HCT116 (cell line): ENCODE measurements at regions not wholly inside any gene's neighbourhood (a gene's known extent, or its start where the extent isn't known, plus 50 kb on each side); places are given as distances from the start of the nearest gene placed in this dataset.

Experiments used
- ATAC-seq: fragments of 200-7000 bp; cut with Tn5 transposase; 2 replicates; pipeline ENCODE4 v1.9.1; 2020; ENCODE audit warnings: mild to moderate bottlenecking, moderate library complexity
- BruUV-seq: library from RNA; stranded (reverse); fragments of 400-500 nt; replicated peaks from 2 replicates; lab custom pipeline; 2021; lab: Mats Ljungman, UMichigan
- CTCF ChIA-PET: fragments of 300-600 bp; sonication (Branson Sonifier 250); formaldehyde crosslinking; loops from one replicate; lab custom pipeline; 2021; ENCODE audit warnings: antibody characterized with exemption; lab: Charles Lee
- POLR2A ChIA-PET: fragments of 300-600, 350-600 bp; sonication (Branson Sonifier 250); formaldehyde crosslinking; loops from one replicate; lab custom pipeline; 2021; ENCODE audit warnings: antibody characterized with exemption; lab: Charles Lee
- RAD21 ChIA-PET, 2 experiments: fragments of 300-600 bp; sonication (Branson Sonifier 250); formaldehyde crosslinking; loops; one replicate each; lab custom pipeline; 2023; ENCODE audit warnings: low total read pairs in 2 of 2; ENCODE audit not compliant: uncharacterized antibody in 2 of 2, unreplicated experiment in 2 of 2, low non-redundant PET in 1 of 2; lab: Charles Lee
- DNase-seq: peaks from one replicate; pipeline ENCODE4 v3.0.0-alpha.2; 2010; ENCODE audit warnings: low read depth, low spot score
- H2AFZ ChIP-seq: fragments of 200-600 bp; shearing (Covaris generic), sonication (generic); 2 replicates; pipeline ENCODE4 v1.6.1; 2017; ENCODE audit warnings: low read depth, mixed run types, mixed read lengths, antibody characterized with exemption, low read length; ENCODE audit not compliant: poor library complexity, severe bottlenecking
- H3K27ac ChIP-seq: 2 replicates; pipeline ENCODE4 v1.5.1; 2012; ENCODE audit warnings: low read depth, low read length
- H3K27me3 ChIP-seq: fragments of 200-600 bp; sonication (generic); 2 replicates; pipeline ENCODE4 v1.6.1; 2016; ENCODE audit warnings: mixed run types, low read length, mixed read lengths; ENCODE audit not compliant: insufficient read depth
- H3K36me3 ChIP-seq, 2 experiments: fragments of 200-500 bp in 1 of 2; fragments of 200-600 bp in 1 of 2; sonication (Bioruptor generic) in 1 of 2; sonication (generic) in 1 of 2; 2 replicates each; pipeline versions ENCODE4 v1.5.1 to v1.6.1; 2014 to 2016; ENCODE audit warnings: low read length in 2 of 2, inconsistent platforms in 1 of 2, mixed read lengths in 1 of 2, mixed run types in 1 of 2; ENCODE audit not compliant: insufficient read depth in 2 of 2, control insufficient read depth in 1 of 2
- H3K4me1 ChIP-seq, 2 experiments: fragments of 200-600 bp in 1 of 2; sonication (generic) in 1 of 2; 2 replicates each; pipeline versions ENCODE4 v1.5.1 to v1.6.1; 2012 to 2017; ENCODE audit warnings: low read length in 2 of 2, inconsistent platforms in 1 of 2, mild to moderate bottlenecking in 1 of 2, mixed read lengths in 1 of 2, mixed run types in 1 of 2, moderate library complexity in 1 of 2; ENCODE audit not compliant: insufficient read depth in 2 of 2, control insufficient read depth in 1 of 2
- H3K4me2 ChIP-seq: fragments of 200-600 bp; sonication (generic); 2 replicates; pipeline ENCODE4 v1.6.1; 2017; ENCODE audit warnings: mixed run types, low read length, mixed read lengths
- H3K4me3 ChIP-seq, 2 experiments: fragments of 200-600 bp in 1 of 2; sonication (generic) in 1 of 2; replicated peaks in 1 of 2; 2 replicates each; pipeline ENCODE4 v1.5.1; 2011 to 2016; ENCODE audit warnings: low read length in 2 of 2, control low read depth in 1 of 2, low read depth in 1 of 2, mild to moderate bottlenecking in 1 of 2, mixed read lengths in 1 of 2, mixed run types in 1 of 2
- H3K79me2 ChIP-seq: fragments of 200-600 bp; sonication (generic); 2 replicates; pipeline ENCODE4 v1.6.1; 2017; ENCODE audit warnings: mild to moderate bottlenecking, mixed run types, low read length, moderate library complexity, mixed read lengths; ENCODE audit not compliant: insufficient read depth
- H3K9ac ChIP-seq: fragments of 200-600 bp; sonication (generic); 2 replicates; pipeline ENCODE4 v1.6.1; 2016; ENCODE audit warnings: low read length, mixed read lengths
- H3K9me2 ChIP-seq: fragments of 200-600 bp; sonication (generic), shearing (Covaris generic); 2 replicates; pipeline ENCODE4 v1.6.1; 2017; ENCODE audit warnings: mixed run types, mild to moderate bottlenecking, moderate library complexity; ENCODE audit not compliant: insufficient read depth
- H3K9me3 ChIP-seq, 2 experiments: fragments of 200-500 bp in 1 of 2; fragments of 200-600 bp in 1 of 2; sonication (Bioruptor generic) in 1 of 2; sonication (generic) in 1 of 2; 2 replicates each; pipeline ENCODE4 v1.6.1; 2014 to 2017; ENCODE audit warnings: low read length in 2 of 2, mixed read lengths in 2 of 2, inconsistent platforms in 1 of 2, low read depth in 1 of 2, mild to moderate bottlenecking in 1 of 2, mixed run types in 1 of 2, moderate library complexity in 1 of 2; ENCODE audit not compliant: control insufficient read depth in 1 of 2, insufficient read depth in 1 of 2
- H4K20me1 ChIP-seq: fragments of 200-600 bp; sonication (generic), shearing (Covaris generic); 2 replicates; pipeline ENCODE4 v1.6.1; 2017; ENCODE audit warnings: mixed run types, mild to moderate bottlenecking, moderate library complexity; ENCODE audit not compliant: insufficient read depth
- CBX3 ChIP-seq: IDR thresholded peaks from 2 replicates; pipeline ENCODE4 v1.6.1; 2012; ENCODE audit warnings: low read depth
- EGR1 ChIP-seq: IDR thresholded peaks from 2 replicates; pipeline ENCODE4 v1.6.1; 2012; ENCODE audit warnings: low read depth
- ELF1 ChIP-seq: IDR thresholded peaks from 2 replicates; pipeline ENCODE4 v1.6.1; 2012; ENCODE audit warnings: low read depth, borderline replicate concordance
- JUND ChIP-seq: IDR thresholded peaks from 2 replicates; pipeline ENCODE4 v1.6.1; 2012
- POLR2A ChIP-seq: IDR thresholded peaks from 2 replicates; pipeline ENCODE4 v1.7.0; 2011; ENCODE audit warnings: borderline replicate concordance; ENCODE audit not compliant: insufficient read depth, insufficient read length; ENCODE audit errors: extremely low read depth
- RAD21 ChIP-seq: IDR thresholded peaks from 2 replicates; pipeline ENCODE4 v1.6.1; 2012; ENCODE audit warnings: low read depth, mild to moderate bottlenecking
- SP1 ChIP-seq: IDR thresholded peaks from 2 replicates; pipeline ENCODE4 v1.6.1; 2012; ENCODE audit warnings: low read depth
- SRF ChIP-seq: IDR thresholded peaks from 2 replicates; pipeline ENCODE4 v1.6.1; 2012; ENCODE audit warnings: low read depth
- TCF7L2 ChIP-seq: IDR thresholded peaks from 2 replicates; pipeline ENCODE4 v1.7.0; 2011; ENCODE audit warnings: borderline replicate concordance, inconsistent platforms; ENCODE audit not compliant: insufficient read depth, insufficient read length; ENCODE audit errors: extremely low read depth
- intact Hi-C: fragments of 100-400 bp; cut with micrococcal nuclease; formaldehyde crosslinking; loops from 2 replicates; pipeline ENCODE4 v1.10.0; 2022
- TF ChIP-seq, protein P1 (sequence below), 3 experiments: fragments of 200-600 bp in 1 of 3; sonication (generic) in 1 of 3; IDR thresholded peaks in 2 of 3; conservative IDR thresholded peaks in 1 of 3; 2 replicates each; pipeline ENCODE4 v1.5.1; 2012 to 2017; ENCODE audit warnings: low read depth in 2 of 3, low read length in 2 of 3, antibody characterized with exemption in 1 of 3, borderline replicate concordance in 1 of 3, control low read depth in 1 of 3, mild to moderate bottlenecking in 1 of 3, mixed read lengths in 1 of 3, mixed run types in 1 of 3, moderate library complexity in 1 of 3; ENCODE audit not compliant: insufficient read depth in 1 of 3
- TF ChIP-seq, protein P2 (sequence below): IDR thresholded peaks from 2 replicates; pipeline ENCODE4 v1.6.1; 2011; ENCODE audit warnings: mild to moderate bottlenecking, low read length, moderate library complexity; ENCODE audit not compliant: insufficient replicate concordance; ENCODE audit errors: extremely low read depth
- TF ChIP-seq, protein P3 (sequence below): IDR thresholded peaks from 2 replicates; pipeline ENCODE4 v1.6.1; 2012
- TF ChIP-seq, protein P4 (sequence below): IDR thresholded peaks from 2 replicates; pipeline ENCODE4 v1.6.1; 2012; ENCODE audit warnings: low read depth

DNA sequence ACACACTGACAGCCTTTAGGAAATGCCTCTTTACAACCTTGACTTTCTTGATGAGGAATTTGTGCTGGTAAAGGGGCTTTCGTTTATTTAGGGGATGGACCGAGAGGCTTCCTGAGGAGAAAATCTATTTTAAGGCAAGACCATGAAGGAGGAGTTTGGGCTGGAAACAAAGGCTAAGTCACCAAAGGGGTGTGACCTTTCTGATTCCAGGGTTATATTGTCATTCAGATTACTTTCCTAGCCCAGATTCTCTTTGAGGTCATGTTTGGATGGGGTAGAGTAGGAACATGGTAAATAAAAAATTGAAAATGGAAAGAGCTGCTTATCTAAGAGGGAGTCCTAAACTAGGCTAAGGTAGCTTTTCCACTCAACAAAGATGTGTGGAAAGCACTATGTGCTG lies 77.1 kb upstream of the UGP2 start:
- H4K20me1 ChIP-seq = no peaks in the 10 kb centered on the region
- H3K79me2 ChIP-seq = no peaks in the 10 kb centered on the region
- H3K4me3 ChIP-seq = no peak overlapping the region
- H3K9ac ChIP-seq = no peak overlapping the region
- no peaks in the 10 kb centered on the region for H3K9me3 ChIP-seq
- no peak overlapping the region for H3K4me2 ChIP-seq
- TF ChIP-seq, protein P1, sequence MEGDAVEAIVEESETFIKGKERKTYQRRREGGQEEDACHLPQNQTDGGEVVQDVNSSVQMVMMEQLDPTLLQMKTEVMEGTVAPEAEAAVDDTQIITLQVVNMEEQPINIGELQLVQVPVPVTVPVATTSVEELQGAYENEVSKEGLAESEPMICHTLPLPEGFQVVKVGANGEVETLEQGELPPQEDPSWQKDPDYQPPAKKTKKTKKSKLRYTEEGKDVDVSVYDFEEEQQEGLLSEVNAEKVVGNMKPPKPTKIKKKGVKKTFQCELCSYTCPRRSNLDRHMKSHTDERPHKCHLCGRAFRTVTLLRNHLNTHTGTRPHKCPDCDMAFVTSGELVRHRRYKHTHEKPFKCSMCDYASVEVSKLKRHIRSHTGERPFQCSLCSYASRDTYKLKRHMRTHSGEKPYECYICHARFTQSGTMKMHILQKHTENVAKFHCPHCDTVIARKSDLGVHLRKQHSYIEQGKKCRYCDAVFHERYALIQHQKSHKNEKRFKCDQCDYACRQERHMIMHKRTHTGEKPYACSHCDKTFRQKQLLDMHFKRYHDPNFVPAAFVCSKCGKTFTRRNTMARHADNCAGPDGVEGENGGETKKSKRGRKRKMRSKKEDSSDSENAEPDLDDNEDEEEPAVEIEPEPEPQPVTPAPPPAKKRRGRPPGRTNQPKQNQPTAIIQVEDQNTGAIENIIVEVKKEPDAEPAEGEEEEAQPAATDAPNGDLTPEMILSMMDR (IDR thresholded peaks at IDR 0.05 in 2 of 3, conservative IDR thresholded peaks at IDR 0.05 in 1 of 3; ENCODE audit: borderline replicate concordance in 1 of 3, insufficient read depth in 1 of 3, low read depth in 2 of 3, low read length in 2 of 3) = no peak
- H3K9me2 ChIP-seq = no peaks in the 10 kb centered on the region
- DNase-seq (no peak), ATAC-seq (no peak)
- H3K27me3 ChIP-seq = no peaks in the 10 kb centered on the region
- H2AFZ ChIP-seq = no peak overlapping the region
- no peaks in the 10 kb centered on the region for H3K36me3 ChIP-seq
- H3K4me1 ChIP-seq = no peaks in the 10 kb centered on the region
- POLR2A ChIA-PET = no interaction called here
- CTCF ChIA-PET = no interaction called here
- RAD21 ChIA-PET = no interaction called here
- no TSS peak for BruUV-seq
- H3K27ac ChIP-seq = no peak overlapping the region
- intact Hi-C loops = no loop called here

DNA sequence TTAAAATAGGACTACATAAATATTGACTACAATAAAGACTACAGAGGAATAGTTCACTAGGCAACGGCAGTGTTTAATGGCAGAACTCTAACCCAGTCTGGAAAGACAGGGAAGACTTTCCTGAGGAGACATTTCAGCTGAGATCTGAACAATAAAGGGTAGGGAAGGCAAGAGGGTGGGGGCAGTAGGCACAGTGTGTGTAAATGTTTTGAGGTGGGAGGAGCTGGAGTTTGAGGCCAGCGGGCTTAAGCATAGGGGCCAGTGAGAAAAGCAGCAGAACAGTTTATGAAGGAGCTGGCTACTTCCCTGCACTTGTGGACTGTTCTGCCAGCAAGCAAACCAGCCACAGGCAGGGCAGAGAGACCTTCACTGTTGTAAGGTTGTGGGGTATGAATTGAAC lies 76.6 kb upstream of the UGP2 start:
- Histone ChIP-seq H3K27ac (no peak overlapping the region), H3K36me3 (no peaks in the 10 kb centered on the region), H4K20me1 (no peaks in the 10 kb centered on the region), H3K9ac (no peak overlapping the region), H3K27me3 (no peaks in the 10 kb centered on the region), H3K4me2 (no peak overlapping the region), H3K9me3 (no peaks in the 10 kb centered on the region), H3K4me3 (no peak overlapping the region), H3K9me2 (no peaks in the 10 kb centered on the region), H3K4me1 (no peaks in the 10 kb centered on the region), H2AFZ (no peak overlapping the region), H3K79me2 (no peaks in the 10 kb centered on the region)
- ChIA-PET CTCF (no interaction called here), RAD21 (no interaction called here), POLR2A (interaction anchor here (0.5 kb wide), 1 partner anchor 77 kb away, joined by 3 read pairs; no protein-coding TSS in a partner anchor)
- no TSS peak for BruUV-seq
- intact Hi-C loops = no loop called here
- ATAC-seq = no peak
- DNase-seq = no peak
- TF ChIP-seq, protein P2, sequence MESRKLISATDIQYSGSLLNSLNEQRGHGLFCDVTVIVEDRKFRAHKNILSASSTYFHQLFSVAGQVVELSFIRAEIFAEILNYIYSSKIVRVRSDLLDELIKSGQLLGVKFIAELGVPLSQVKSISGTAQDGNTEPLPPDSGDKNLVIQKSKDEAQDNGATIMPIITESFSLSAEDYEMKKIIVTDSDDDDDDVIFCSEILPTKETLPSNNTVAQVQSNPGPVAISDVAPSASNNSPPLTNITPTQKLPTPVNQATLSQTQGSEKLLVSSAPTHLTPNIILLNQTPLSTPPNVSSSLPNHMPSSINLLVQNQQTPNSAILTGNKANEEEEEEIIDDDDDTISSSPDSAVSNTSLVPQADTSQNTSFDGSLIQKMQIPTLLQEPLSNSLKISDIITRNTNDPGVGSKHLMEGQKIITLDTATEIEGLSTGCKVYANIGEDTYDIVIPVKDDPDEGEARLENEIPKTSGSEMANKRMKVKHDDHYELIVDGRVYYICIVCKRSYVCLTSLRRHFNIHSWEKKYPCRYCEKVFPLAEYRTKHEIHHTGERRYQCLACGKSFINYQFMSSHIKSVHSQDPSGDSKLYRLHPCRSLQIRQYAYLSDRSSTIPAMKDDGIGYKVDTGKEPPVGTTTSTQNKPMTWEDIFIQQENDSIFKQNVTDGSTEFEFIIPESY = no peak
- TF ChIP-seq RAD21 (no peak), SRF (no peak), ELF1 (no peak), SP1 (no peak), JUND (no peak), EGR1 (no peak), TCF7L2 (no peak), POLR2A (no peak), CBX3 (no peak)
- TF ChIP-seq, protein P3, sequence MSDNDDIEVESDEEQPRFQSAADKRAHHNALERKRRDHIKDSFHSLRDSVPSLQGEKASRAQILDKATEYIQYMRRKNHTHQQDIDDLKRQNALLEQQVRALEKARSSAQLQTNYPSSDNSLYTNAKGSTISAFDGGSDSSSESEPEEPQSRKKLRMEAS = no peak
- TF ChIP-seq, protein P4, sequence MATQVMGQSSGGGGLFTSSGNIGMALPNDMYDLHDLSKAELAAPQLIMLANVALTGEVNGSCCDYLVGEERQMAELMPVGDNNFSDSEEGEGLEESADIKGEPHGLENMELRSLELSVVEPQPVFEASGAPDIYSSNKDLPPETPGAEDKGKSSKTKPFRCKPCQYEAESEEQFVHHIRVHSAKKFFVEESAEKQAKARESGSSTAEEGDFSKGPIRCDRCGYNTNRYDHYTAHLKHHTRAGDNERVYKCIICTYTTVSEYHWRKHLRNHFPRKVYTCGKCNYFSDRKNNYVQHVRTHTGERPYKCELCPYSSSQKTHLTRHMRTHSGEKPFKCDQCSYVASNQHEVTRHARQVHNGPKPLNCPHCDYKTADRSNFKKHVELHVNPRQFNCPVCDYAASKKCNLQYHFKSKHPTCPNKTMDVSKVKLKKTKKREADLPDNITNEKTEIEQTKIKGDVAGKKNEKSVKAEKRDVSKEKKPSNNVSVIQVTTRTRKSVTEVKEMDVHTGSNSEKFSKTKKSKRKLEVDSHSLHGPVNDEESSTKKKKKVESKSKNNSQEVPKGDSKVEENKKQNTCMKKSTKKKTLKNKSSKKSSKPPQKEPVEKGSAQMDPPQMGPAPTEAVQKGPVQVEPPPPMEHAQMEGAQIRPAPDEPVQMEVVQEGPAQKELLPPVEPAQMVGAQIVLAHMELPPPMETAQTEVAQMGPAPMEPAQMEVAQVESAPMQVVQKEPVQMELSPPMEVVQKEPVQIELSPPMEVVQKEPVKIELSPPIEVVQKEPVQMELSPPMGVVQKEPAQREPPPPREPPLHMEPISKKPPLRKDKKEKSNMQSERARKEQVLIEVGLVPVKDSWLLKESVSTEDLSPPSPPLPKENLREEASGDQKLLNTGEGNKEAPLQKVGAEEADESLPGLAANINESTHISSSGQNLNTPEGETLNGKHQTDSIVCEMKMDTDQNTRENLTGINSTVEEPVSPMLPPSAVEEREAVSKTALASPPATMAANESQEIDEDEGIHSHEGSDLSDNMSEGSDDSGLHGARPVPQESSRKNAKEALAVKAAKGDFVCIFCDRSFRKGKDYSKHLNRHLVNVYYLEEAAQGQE = no peak
